Pancreas (tissue), 10 donors: ENCODE measurements at regions not wholly inside any gene's neighbourhood (a gene's known extent, or its start where the extent isn't known, plus 50 kb on each side); places are given as distances from the start of the nearest gene placed in this dataset.
A peak's percentile ranks its signal among the peaks of the same experiment; 100 is the strongest.

Experiments
- ATAC-seq, 4 donors: fragments of 200-7000 bp; cut with Tn5 transposase; one replicate each; pipeline versions ENCODE4 v1.8.0 to v1.9.1; 2020; ENCODE audit warnings: mild to moderate bottlenecking in 4 of 4, moderate library complexity in 4 of 4
- DNase-seq, 6 donors: peaks; one replicate each; pipeline ENCODE4 v3.0.0-alpha.2; 2020
- FAIRE-seq: peaks from 2 replicates; lab custom pipeline; 2012; peaks lifted over from hg19 to GRCh38; lab: Jason Lieb, UNC
- H3K27ac ChIP-seq, 4 donors: fragments of 200-600 bp; sonication (generic); 1 replicate in 3 of 4; 2 replicates in 1 of 4; pipeline versions ENCODE4 v1.5.0 to v1.8.0; 2020
- H3K27me3 ChIP-seq, 4 donors: fragments of 200-600 bp; one replicate each; pipeline ENCODE4 v1.8.0; 2021
- H3K36me3 ChIP-seq, 3 donors: fragments of 200-600 bp; sonication (generic) in 1 of 3; one replicate each; pipeline versions ENCODE4 v1.5.0 to v1.8.0; 2020 to 2021
- H3K4me1 ChIP-seq, 3 donors: fragments of 200-600 bp; one replicate each; pipeline ENCODE4 v1.8.0; 2021
- H3K4me3 ChIP-seq, 4 donors: fragments of 200-600 bp; sonication (generic) in 2 of 4; one replicate each; pipeline versions ENCODE4 v1.5.0 to v1.8.0; 2020 to 2021
- H3K9me3 ChIP-seq, 4 donors: fragments of 200-600 bp; one replicate each; pipeline ENCODE4 v1.8.0; 2021
- CTCF ChIP-seq, 4 donors: fragments of 200-600 bp; sonication (generic) in 3 of 4; IDR thresholded peaks; one replicate each; pipeline versions ENCODE4 v1.5.0 to v1.8.0; 2021; ENCODE audit warnings: antibody characterized with exemption in 4 of 4
- WGBS, 2 donors: extraction: QIAGEN DNeasy Blood & Tissue Kit; methylation state at CpG; one replicate each; pipeline ENCODE4 v1.1.7; 2013; 5-methylcytosine and 5-hydroxymethylcytosine counted together
- intact Hi-C, 3 donors: fragments of 100-400 bp; cut with DNase I; formaldehyde crosslinking; loops; one replicate each; pipeline versions ENCODE4 v1.11.1 to v1.14.2; 2022
- donor health status: healthy with polysubstance abuse.
- donor health status: DM: no; HTN: no; CAD: no; lungs with moderate emphysema.
- donor health status: DM: no; HTN: no; CAD: no.
- donor health status: control.
- donor health status: control.
- donor health status: Bipolar disorder and iron deficiency.
- donor health status: DM: yes; HTN: yes; CAD: no.
- donor health status: DM: no; HTN: no; CAD: no.
- donor health status: DM: no; HTN: no; CAD: no.
- donor health status: DM: yes; HTN: yes; CAD: no.

- no peak for TF ChIP-seq CTCF (IDR thresholded peaks at IDR 0.05)
- H3K27ac ChIP-seq = no peak overlapping the region
- FAIRE-seq (no peak), DNase-seq (no peak), ATAC-seq (no peak)
- H3K27me3 ChIP-seq = no peaks in the 10 kb centered on the region
- no peaks in the 10 kb centered on the region for H3K36me3 ChIP-seq
- H3K4me1 ChIP-seq = peaks cover 0 to 16% (median 7%) of the 10 kb centered on the region in 3 donors
- intact Hi-C loops = no loop called here
- no peak overlapping the region for H3K4me3 ChIP-seq
- no peaks in the 10 kb centered on the region for H3K9me3 ChIP-seq
These were observed 168.4 kb downstream of the TNFSF18 start for GRCh38 chr1:172882385-172882784.

- 92 to 95% methylated on average over 6 of the region's 6 CpGs for WGBS, 2 donors
- Histone ChIP-seq H3K4me1 (peaks cover 0 to 16% (median 7%) of the 10 kb centered on the region in 3 donors), H3K36me3 (no peaks in the 10 kb centered on the region), H3K9me3 (no peaks in the 10 kb centered on the region), H3K27ac (no peak overlapping the region), H3K4me3 (no peak overlapping the region), H3K27me3 (no peaks in the 10 kb centered on the region)
- DNase-seq (no peak), FAIRE-seq (no peak), ATAC-seq (no peak)
- TF ChIP-seq CTCF (IDR thresholded peaks at IDR 0.05) = no peak
- intact Hi-C loops = no loop called here
These were observed 167.9 kb downstream of the TNFSF18 start for GRCh38 chr1:172882791-172883386.

- DNase-seq = no peak
- no peak for TF ChIP-seq CTCF (IDR thresholded peaks at IDR 0.05)
- H3K27ac ChIP-seq = no peak overlapping the region
- no peaks in the 10 kb centered on the region for H3K27me3 ChIP-seq
- 89 to 91% methylated on average over 3 of the region's 3 CpGs for WGBS, 2 donors
- intact Hi-C loops = no loop called here
- no peaks in the 10 kb centered on the region for H3K36me3 ChIP-seq
- ATAC-seq = no peak
- H3K4me1 ChIP-seq = peaks cover 0 to 16% (median 7%) of the 10 kb centered on the region in 3 donors
- FAIRE-seq = no peak
- H3K9me3 ChIP-seq = no peaks in the 10 kb centered on the region
- no peak overlapping the region for H3K4me3 ChIP-seq
These were observed 167.4 kb downstream of the TNFSF18 start for GRCh38 chr1:172883387-172883791.

GRCh38 chr1:172883844-172884243 is 166.9 kb downstream of the TNFSF18 start:
- intact Hi-C loops = no loop called here
- H3K27me3 ChIP-seq = no peaks in the 10 kb centered on the region
- WGBS, 2 donors = 82 to 83% methylated on average over 1 of the region's 1 CpG
- H3K4me3 ChIP-seq = no peak overlapping the region
- ATAC-seq (no peak), FAIRE-seq (no peak), DNase-seq (no peak)
- no peaks in the 10 kb centered on the region for H3K9me3 ChIP-seq
- H3K36me3 ChIP-seq = no peaks in the 10 kb centered on the region
- H3K4me1 ChIP-seq = peaks cover 0 to 16% (median 7%) of the 10 kb centered on the region in 3 donors
- TF ChIP-seq CTCF (IDR thresholded peaks at IDR 0.05) = no peak
- H3K27ac ChIP-seq = no peak overlapping the region

GRCh38 chr1:172885411-172885810 is 165.3 kb downstream of the TNFSF18 start:
- peaks cover 0 to 16% (median 7%) of the 10 kb centered on the region in 3 donors for H3K4me1 ChIP-seq
- DNase-seq = no peak
- no peak for TF ChIP-seq CTCF (IDR thresholded peaks at IDR 0.05)
- H3K27me3 ChIP-seq = no peaks in the 10 kb centered on the region
- ATAC-seq = peak in 3 of 4 donors; percentile 11 to 33 (median 22)
- H3K36me3 ChIP-seq = no peaks in the 10 kb centered on the region
- H3K4me3 ChIP-seq = no peak overlapping the region
- FAIRE-seq = no peak
- H3K27ac ChIP-seq = no peak overlapping the region
- no peaks in the 10 kb centered on the region for H3K9me3 ChIP-seq
- intact Hi-C loops = no loop called here
